H1 (cell line): ENCODE measurements at regions not wholly inside any gene's neighbourhood (a gene's known extent, or its start where the extent isn't known, plus 50 kb on each side); places are given as distances from the start of the nearest gene placed in this dataset.

ENCODE experiments used
- CTCF ChIA-PET: fragments of 300-600 bp; sonication (Branson Sonifier 250); formaldehyde crosslinking; loops from one replicate; lab custom pipeline; 2021; ENCODE audit not compliant: partially characterized antibody; lab: Charles Lee
- POLR2A ChIA-PET: fragments of 300-600 bp; sonication (Branson Sonifier 250); formaldehyde crosslinking; loops from one replicate; lab custom pipeline; 2021; ENCODE audit warnings: inconsistent platforms; ENCODE audit not compliant: partially characterized antibody; lab: Charles Lee
- DNase-seq, 2 experiments: peaks; one replicate each; pipeline versions ENCODE4 v3.0.0 to v3.0.0-alpha.2; 2010 to 2022; ENCODE audit warnings: low spot score in 2 of 2, low read depth in 1 of 2, mixed read lengths in 1 of 2
- FAIRE-seq: peaks from 2 replicates; lab custom pipeline; 2011; peaks lifted over from hg19 to GRCh38; lab: Jason Lieb, UNC
- H2AFZ ChIP-seq: 2 replicates; pipeline ENCODE4 v1.8.1; 2012; ENCODE audit warnings: low read length, inconsistent platforms
- H2AK5ac ChIP-seq: 2 replicates; pipeline ENCODE4 v1.6.1; 2013; ENCODE audit warnings: low read depth, low read length
- H2BK120ac ChIP-seq: replicated peaks from 2 replicates; pipeline ENCODE3; 2013; ENCODE audit warnings: low read depth, low read length, inconsistent platforms
- H2BK12ac ChIP-seq: 2 replicates; pipeline ENCODE4 v1.6.1; 2013; ENCODE audit warnings: low read depth, low read length
- H2BK15ac ChIP-seq: 2 replicates; pipeline ENCODE4 v1.6.1; 2013; ENCODE audit warnings: low read length
- H2BK20ac ChIP-seq: 2 replicates; pipeline ENCODE4 v1.6.1; 2013; ENCODE audit warnings: low read length
- H2BK5ac ChIP-seq: 2 replicates; pipeline ENCODE4 v1.6.1; 2013; ENCODE audit warnings: low read depth, low read length
- H3K14ac ChIP-seq: 2 replicates; pipeline ENCODE4 v1.6.1; 2013; ENCODE audit warnings: inconsistent platforms; ENCODE audit not compliant: insufficient read length
- H3K18ac ChIP-seq: 2 replicates; pipeline ENCODE4 v1.6.1; 2013; ENCODE audit warnings: low read length; ENCODE audit errors: extremely low read depth
- H3K23ac ChIP-seq: 2 replicates; pipeline ENCODE4 v1.6.1; 2013; ENCODE audit warnings: inconsistent platforms; ENCODE audit not compliant: insufficient read length
- H3K23me2 ChIP-seq: 2 replicates; pipeline ENCODE4 v1.6.1; 2013; ENCODE audit warnings: low read depth, low read length
- H3K27ac ChIP-seq: 2 replicates; pipeline ENCODE4 v1.6.1; 2011; ENCODE audit warnings: low read depth, low read length, inconsistent platforms
- H3K27me3 ChIP-seq, 4 experiments: replicated peaks in 1 of 4; 1 replicate in 1 of 4; 2 replicates in 3 of 4; pipeline versions ENCODE4 v1.6.1 to v1.8.1; 2011 to 2013; ENCODE audit warnings: low read length in 3 of 4, mild to moderate bottlenecking in 3 of 4, inconsistent platforms in 2 of 4, mixed read lengths in 2 of 4, moderate library complexity in 1 of 4; ENCODE audit not compliant: control insufficient read depth in 3 of 4, insufficient read depth in 3 of 4; ENCODE audit errors: extremely low read depth in 1 of 4
- H3K36me3 ChIP-seq, 4 experiments: 2 replicates each; pipeline versions ENCODE4 v1.6.1 to v1.8.1; 2011 to 2013; ENCODE audit warnings: mild to moderate bottlenecking in 4 of 4, low read length in 3 of 4, moderate library complexity in 2 of 4, control low read depth in 1 of 4, inconsistent platforms in 1 of 4; ENCODE audit not compliant: insufficient read depth in 4 of 4, control insufficient read depth in 2 of 4
- H3K4ac ChIP-seq: replicated peaks from 2 replicates; pipeline ENCODE3; 2013; ENCODE audit warnings: low read length, low read depth, mixed read lengths, inconsistent platforms; ENCODE audit not compliant: insufficient read length
- H3K4me1 ChIP-seq, 4 experiments: replicated peaks in 1 of 4; 1 replicate in 1 of 4; 2 replicates in 3 of 4; pipeline versions ENCODE4 v1.6.1 to v1.8.1; 2011 to 2013; ENCODE audit warnings: low read length in 3 of 4, inconsistent platforms in 2 of 4, mixed read lengths in 1 of 4; ENCODE audit not compliant: insufficient read depth in 4 of 4, control insufficient read depth in 3 of 4
- H3K4me2 ChIP-seq, 2 experiments: 2 replicates each; pipeline versions ENCODE4 v1.6.1 to v1.8.1; 2011 to 2013; ENCODE audit warnings: low read depth in 2 of 2, low read length in 2 of 2, control low read depth in 1 of 2, inconsistent platforms in 1 of 2, mild to moderate bottlenecking in 1 of 2; ENCODE audit not compliant: insufficient read depth in 1 of 2
- H3K4me3 ChIP-seq, 4 experiments: fragments of 200-600, 300-600 bp in 1 of 4; sonication (generic), shearing (Covaris generic), sonication (Bioruptor Twin) in 1 of 4; 2 replicates each; pipeline versions ENCODE4 v1.5.1 to v1.8.1; 2011 to 2016; ENCODE audit warnings: low read length in 4 of 4, low read depth in 3 of 4, control low read depth in 2 of 4, inconsistent platforms in 2 of 4, mild to moderate bottlenecking in 2 of 4, mixed read lengths in 1 of 4, moderate library complexity in 1 of 4; ENCODE audit not compliant: insufficient read depth in 2 of 4; ENCODE audit errors: extremely low read depth in 1 of 4
- H3K56ac ChIP-seq: replicated peaks from 2 replicates; pipeline ENCODE3; 2013; ENCODE audit warnings: low read depth, mild to moderate bottlenecking, mixed read lengths, low read length, inconsistent platforms; ENCODE audit not compliant: insufficient read length
- H3K79me1 ChIP-seq: 2 replicates; pipeline ENCODE4 v1.6.1; 2013; ENCODE audit warnings: low read depth, low read length, control low read depth
- H3K79me2 ChIP-seq, 2 experiments: 2 replicates each; pipeline versions ENCODE4 v1.6.1 to v1.8.1; 2012 to 2013; ENCODE audit warnings: low read length in 2 of 2, mild to moderate bottlenecking in 2 of 2, inconsistent platforms in 1 of 2; ENCODE audit not compliant: insufficient read depth in 2 of 2, control insufficient read depth in 1 of 2
- H3K9ac ChIP-seq, 4 experiments: replicated peaks in 1 of 4; 1 replicate in 1 of 4; 2 replicates in 3 of 4; pipeline versions ENCODE4 v1.6.1 to v1.8.1; 2011 to 2013; ENCODE audit warnings: low read depth in 3 of 4, low read length in 3 of 4, control low read depth in 2 of 4, mild to moderate bottlenecking in 2 of 4, moderate library complexity in 2 of 4, inconsistent platforms in 1 of 4; ENCODE audit errors: extremely low read depth in 1 of 4
- H3K9me3 ChIP-seq, 2 experiments: 2 replicates each; pipeline versions ENCODE4 v1.6.1 to v1.8.1; 2012 to 2013; ENCODE audit warnings: mild to moderate bottlenecking in 2 of 2, moderate library complexity in 2 of 2, control low read depth in 1 of 2, inconsistent platforms in 1 of 2, low read depth in 1 of 2, low read length in 1 of 2, mixed read lengths in 1 of 2; ENCODE audit not compliant: insufficient read depth in 2 of 2
- H4K20me1 ChIP-seq, 2 experiments: replicated peaks in 1 of 2; 2 replicates each; pipeline versions ENCODE3 to v1.8.1; 2011 to 2013; ENCODE audit warnings: inconsistent platforms in 2 of 2, low read length in 2 of 2, mild to moderate bottlenecking in 1 of 2; ENCODE audit not compliant: insufficient read depth in 2 of 2, control insufficient read depth in 1 of 2
- H4K5ac ChIP-seq: 2 replicates; pipeline ENCODE4 v1.6.1; 2013; ENCODE audit warnings: low read length, low read depth, mixed read lengths, inconsistent platforms; ENCODE audit not compliant: insufficient read length
- H4K8ac ChIP-seq: 2 replicates; pipeline ENCODE4 v1.8.0; 2013; ENCODE audit warnings: mild to moderate bottlenecking, moderate library complexity, low read length, inconsistent platforms; ENCODE audit not compliant: insufficient read depth; ENCODE audit errors: extremely low read depth
- H4K91ac ChIP-seq: replicated peaks from 2 replicates; pipeline ENCODE3; 2013; ENCODE audit warnings: low read length, mixed read lengths, inconsistent platforms; ENCODE audit not compliant: insufficient read length
- ASH2L ChIP-seq: fragments of 200-600, 300-600 bp; sonication (generic); IDR thresholded peaks from one replicate; pipeline ENCODE4 v1.7.1; 2017; ENCODE audit warnings: low read length
- JUN ChIP-seq: IDR thresholded peaks from 2 replicates; pipeline ENCODE4 v1.6.1; 2011; ENCODE audit warnings: low read depth, mild to moderate bottlenecking, improper control_type of control experiment, low read length
- POLR2A ChIP-seq, 2 experiments: IDR thresholded peaks; 1 replicate in 1 of 2; 2 replicates in 1 of 2; pipeline ENCODE4 v1.6.1; 2011; ENCODE audit warnings: low read depth in 2 of 2, low read length in 2 of 2, mild to moderate bottlenecking in 2 of 2; ENCODE audit errors: control extremely low read depth in 1 of 2
- RBBP5 ChIP-seq: IDR thresholded peaks from 2 replicates; pipeline ENCODE4 v1.7.1; 2012; ENCODE audit warnings: low read depth, mild to moderate bottlenecking, inconsistent platforms, low read length, moderate library complexity, borderline replicate concordance
- SP2 ChIP-seq: IDR thresholded peaks from 2 replicates; pipeline ENCODE4 v1.6.1; 2012; ENCODE audit warnings: mild to moderate bottlenecking, low read length, inconsistent platforms
- SRF ChIP-seq: IDR thresholded peaks from 2 replicates; pipeline ENCODE4 v1.6.1; 2011; ENCODE audit warnings: mild to moderate bottlenecking, low read depth, low read length, moderate library complexity
- WGBS, 2 experiments: shearing (Covaris generic) in 1 of 2; methylation state at CpG; one replicate each; pipeline versions ENCODE4 v1.1.6 to v1.1.7; 2013 to 2015; ENCODE audit warnings: low lambda C conversion rate in 2 of 2, mixed read lengths in 2 of 2, inconsistent platforms in 1 of 2, low coverage in 1 of 2, missing lambda C conversion rate in 1 of 2; ENCODE audit not compliant: insufficient replicate concordance in 2 of 2, insufficient coverage in 1 of 2, insufficient read length in 1 of 2; ENCODE audit errors: extremely low coverage in 1 of 2, missing lambda C conversion rate in 1 of 2; 5-methylcytosine and 5-hydroxymethylcytosine counted together

DNA sequence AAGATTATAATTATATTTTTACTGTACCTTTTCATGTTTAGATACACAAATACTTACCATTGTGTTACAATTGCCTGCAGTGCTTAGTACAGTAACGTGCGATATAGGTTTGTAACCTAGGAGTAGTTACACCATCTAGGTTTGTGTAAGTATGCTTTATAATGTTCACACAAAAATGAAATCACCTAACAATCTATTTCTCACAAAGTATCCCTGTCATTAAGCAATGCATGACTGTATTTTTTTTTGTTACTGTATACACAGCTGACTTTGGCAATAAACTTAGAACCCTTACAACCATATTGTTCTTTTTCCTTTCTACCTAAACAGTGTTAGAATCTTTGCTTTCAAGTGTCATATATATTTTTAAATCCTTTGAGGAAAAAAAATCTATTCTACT is 303.0 kb upstream of the E2F7 start:
- DNase-seq (no peak), FAIRE-seq (no peak)
- H3K27ac ChIP-seq: no peak overlapping the region
- no peaks in the 10 kb centered on the region for H3K23me2 ChIP-seq
- no peaks in the 10 kb centered on the region for H3K9me3 ChIP-seq
- H3K9ac ChIP-seq: no peak overlapping the region
- no peak overlapping the region for H3K4me3 ChIP-seq
- H2BK120ac ChIP-seq: no peak overlapping the region
- WGBS, 2 experiments: 98% methylated on average over 2 of the region's 2 CpGs; no CpG with 5 or more reads in 1 of the 2 experiments
- H2BK20ac ChIP-seq: no peak overlapping the region
- H3K23ac ChIP-seq: no peak overlapping the region
- no peak overlapping the region for H3K18ac ChIP-seq
- no peak overlapping the region for H2AK5ac ChIP-seq
- no peak overlapping the region for H3K4ac ChIP-seq
- ChIA-PET POLR2A (no interaction called here), CTCF (no interaction called here)
- no peaks in the 10 kb centered on the region for H3K36me3 ChIP-seq
- H4K20me1 ChIP-seq: no peaks in the 10 kb centered on the region
- no peak overlapping the region for H2AFZ ChIP-seq
- peaks cover 0 to 4% (median 0%) of the 10 kb centered on the region in 4 experiments; a peak in 1 of 7 replicates for H3K4me1 ChIP-seq
- H2BK15ac ChIP-seq: no peak overlapping the region
- no peak overlapping the region for H3K14ac ChIP-seq
- H3K27me3 ChIP-seq: no peaks in the 10 kb centered on the region; a peak in 1 of 7 replicates
- no peak overlapping the region for H4K5ac ChIP-seq
- H3K79me1 ChIP-seq: no peaks in the 10 kb centered on the region
- TF ChIP-seq SRF (no peak), ASH2L (no peak), RBBP5 (no peak), SP2 (no peak), JUN (no peak), POLR2A (IDR thresholded peaks at IDR 0.05; ENCODE audit: control extremely low read depth in 1 of 2, low read depth in 2 of 2, low read length in 2 of 2) (no peak)
- H4K91ac ChIP-seq: no peak overlapping the region
- no peak overlapping the region for H4K8ac ChIP-seq
- no peak overlapping the region for H2BK5ac ChIP-seq
- no peak overlapping the region for H3K4me2 ChIP-seq
- no peak overlapping the region for H3K56ac ChIP-seq
- H2BK12ac ChIP-seq: no peak overlapping the region
- no peaks in the 10 kb centered on the region for H3K79me2 ChIP-seq
